Limb (tissue), 2 donors: ENCODE measurements at regions not wholly inside any gene's neighbourhood (a gene's known extent, or its start where the extent isn't known, plus 50 kb on each side); places are given as distances from the start of the nearest gene placed in this dataset.
A peak's percentile ranks its signal among the peaks of the same experiment; 100 is the strongest.
"Not testable (repeated sequence)": the region's sequence is repeated elsewhere in the genome, so short reads cannot be mapped to it uniquely, and the experiment has no call there.

Experiments
- DNase-seq, 2 donors: peaks; one replicate each; pipeline ENCODE4 v3.0.0-alpha.2; 2016; ENCODE audit errors: extremely low spot score in 2 of 2

GRCh38 chr12:58712976-58713375 lies 207.3 kb downstream of the LRIG3 start:
- no peak for DNase-seq

DNA sequence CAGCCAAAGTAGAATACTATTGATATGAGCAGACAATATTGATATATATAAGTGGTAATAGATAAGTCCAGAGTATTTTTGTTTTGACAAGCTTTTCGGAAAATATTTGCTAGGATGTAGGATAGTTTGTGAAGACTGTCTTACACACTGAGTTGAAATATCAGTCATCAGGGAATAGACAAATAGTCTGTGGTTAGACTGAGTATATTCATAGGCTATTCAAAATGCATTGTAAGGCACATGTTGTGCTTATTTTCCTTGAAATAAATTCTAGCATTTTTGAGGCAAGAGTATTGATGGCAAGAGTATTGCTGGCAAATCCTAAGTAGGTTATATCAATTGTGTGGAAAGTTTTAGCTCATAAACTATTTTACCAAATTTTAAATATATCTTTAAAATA lies 201.1 kb downstream of the LRIG3 start:
- DNase-seq, result no peak

DNA sequence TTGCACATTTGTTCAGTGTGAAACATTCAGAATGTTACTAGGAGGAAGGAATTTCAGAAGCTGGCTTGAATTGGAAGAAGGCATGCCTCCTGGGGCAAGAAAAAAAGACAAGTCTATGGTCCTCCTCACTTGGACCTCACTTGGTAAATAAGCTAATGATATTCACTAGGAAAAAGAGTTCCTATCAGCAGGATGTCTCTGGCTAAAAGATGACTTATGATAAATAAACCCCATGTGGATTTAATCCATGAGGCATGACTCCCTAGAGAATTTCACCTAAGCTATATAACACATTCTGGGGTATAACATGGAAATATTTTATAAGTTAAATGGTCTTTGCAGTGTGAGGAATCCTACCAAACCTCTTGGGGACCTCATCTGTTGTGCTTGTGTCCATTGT lies 199.9 kb downstream of the LRIG3 start:
- no peak for DNase-seq

- DNase-seq, result no peak
Observed at GRCh38 chr12:58725400-58726105, 194.8 kb downstream of the LRIG3 start.

GRCh38 chr12:58727521-58727920 lies 192.8 kb downstream of the LRIG3 start:
- no peak for DNase-seq

DNA sequence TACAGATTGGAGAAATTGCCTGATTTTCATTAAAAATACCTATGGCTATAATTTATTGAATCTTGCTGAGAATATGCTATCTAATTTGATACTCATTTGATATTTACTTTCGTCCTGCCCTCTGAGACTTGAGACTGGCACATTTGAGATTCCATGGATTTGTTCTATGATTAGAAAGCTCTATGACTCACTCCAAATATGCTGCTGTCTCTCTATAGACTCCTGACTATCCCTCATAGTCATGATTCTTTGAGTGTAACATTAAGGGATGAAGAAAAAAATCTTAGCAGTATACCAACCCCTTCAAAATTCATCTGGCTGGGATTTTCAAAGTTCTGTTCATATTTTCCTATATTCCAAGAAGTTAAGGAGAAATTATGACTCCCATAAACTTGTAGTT lies 191.9 kb downstream of the LRIG3 start:
- DNase-seq, result no peak

- DNase-seq, result no peak
Observed at GRCh38 chr12:58731096-58731495, 189.2 kb downstream of the LRIG3 start.

DNA sequence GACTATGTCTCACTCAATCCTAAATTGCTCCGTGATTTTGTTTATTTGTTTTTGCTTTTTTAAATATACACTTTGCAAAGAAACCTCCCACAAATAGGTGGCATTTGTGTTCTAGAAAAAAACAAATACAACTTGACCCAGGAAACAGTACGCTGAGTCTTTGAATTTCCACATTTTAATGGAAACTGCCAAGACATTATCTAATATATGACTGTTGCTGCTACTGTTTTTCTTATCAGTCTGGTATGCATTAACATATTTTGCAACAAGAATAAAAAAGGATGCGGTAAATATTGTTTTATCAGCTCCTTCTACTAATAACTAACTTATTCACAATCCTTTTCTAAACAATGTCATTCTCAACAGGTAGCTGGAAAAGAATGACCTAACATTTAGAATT lies 187.4 kb downstream of the LRIG3 start:
- no peak for DNase-seq

DNA sequence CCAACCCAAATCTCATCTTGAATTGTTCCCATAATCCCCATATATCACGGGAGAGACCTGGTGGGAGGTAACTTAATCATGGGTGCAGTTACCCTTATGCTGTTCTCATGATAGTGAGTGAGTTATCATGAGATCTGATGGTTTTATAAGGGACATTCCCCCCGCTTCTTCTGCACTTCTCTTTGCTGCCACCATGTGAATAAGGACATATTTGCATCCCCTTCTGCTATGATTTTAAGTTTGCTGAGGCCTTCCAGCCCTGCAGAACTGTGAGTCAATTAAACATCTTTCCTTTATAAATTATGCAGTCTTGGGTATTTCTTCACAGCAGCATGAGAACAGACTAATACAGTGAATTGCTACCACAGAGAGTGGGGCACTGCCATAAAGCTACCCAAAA lies 179.1 kb downstream of the LRIG3 start:
- DNase-seq, result no peak

GRCh38 chr12:58745348-58746125 lies 174.8 kb downstream of the LRIG3 start:
- no peak for DNase-seq

DNA sequence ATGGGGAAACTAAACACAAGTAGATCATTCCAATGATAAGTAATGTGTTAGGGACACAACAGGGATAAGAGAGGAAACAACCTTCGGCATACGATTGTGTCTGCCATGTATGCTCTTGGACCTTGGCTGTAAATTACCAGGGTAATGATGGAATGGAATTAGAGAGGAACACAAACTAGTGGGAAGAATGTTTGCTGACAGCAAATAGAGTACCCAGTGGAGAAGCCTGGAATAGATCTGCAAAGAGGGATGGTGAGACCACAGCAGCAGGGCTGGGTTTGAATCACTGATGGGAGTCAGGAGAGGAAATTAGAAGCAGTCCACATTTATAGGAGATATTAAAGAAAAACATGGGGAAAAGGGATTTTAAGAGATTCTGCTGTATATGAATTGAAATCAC lies 172.8 kb downstream of the LRIG3 start:
- DNase-seq, result no peak

- no peak for DNase-seq
Observed at GRCh38 chr12:58750484-58750883, 169.8 kb downstream of the LRIG3 start.

DNA sequence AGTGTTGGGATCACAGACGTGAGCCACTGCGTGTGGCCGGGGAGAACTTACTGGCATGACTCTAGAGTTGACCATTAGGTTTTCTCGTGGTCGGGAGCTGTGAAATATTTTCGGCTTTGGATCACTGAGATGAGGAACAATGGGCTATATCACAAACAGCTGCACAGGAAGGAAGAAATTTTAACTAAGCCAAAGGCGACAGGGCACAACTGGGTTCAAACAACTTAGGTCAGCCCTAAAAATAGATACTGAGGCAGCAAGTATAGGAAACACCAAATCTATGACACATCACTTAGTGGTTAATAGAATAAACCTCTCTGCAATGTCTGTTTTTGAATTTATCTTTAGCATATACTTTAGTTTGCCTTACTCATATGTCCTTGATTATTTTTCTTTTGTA lies 162.9 kb downstream of the LRIG3 start:
- no peak for DNase-seq

DNA sequence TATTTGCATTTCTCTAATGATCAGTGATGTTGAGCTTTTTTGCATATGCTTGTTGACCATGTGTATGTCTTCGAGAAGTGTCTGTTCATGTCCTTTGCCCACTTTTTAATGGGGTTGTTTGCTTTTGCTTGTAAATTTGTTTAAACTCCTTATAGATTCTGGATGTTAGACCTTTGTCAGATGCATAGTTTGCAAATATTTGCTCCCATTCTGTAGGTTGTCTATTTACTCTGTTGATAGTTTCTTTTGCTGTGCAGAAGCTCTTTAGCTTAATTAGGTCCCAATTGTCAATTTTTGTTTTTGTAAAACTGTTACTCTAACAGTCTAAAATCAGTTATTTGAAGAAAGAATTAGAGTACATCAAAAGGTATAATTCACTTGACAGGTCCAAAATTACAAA lies 160.6 kb downstream of the LRIG3 start:
- DNase-seq, result not testable (repeated sequence)

DNA sequence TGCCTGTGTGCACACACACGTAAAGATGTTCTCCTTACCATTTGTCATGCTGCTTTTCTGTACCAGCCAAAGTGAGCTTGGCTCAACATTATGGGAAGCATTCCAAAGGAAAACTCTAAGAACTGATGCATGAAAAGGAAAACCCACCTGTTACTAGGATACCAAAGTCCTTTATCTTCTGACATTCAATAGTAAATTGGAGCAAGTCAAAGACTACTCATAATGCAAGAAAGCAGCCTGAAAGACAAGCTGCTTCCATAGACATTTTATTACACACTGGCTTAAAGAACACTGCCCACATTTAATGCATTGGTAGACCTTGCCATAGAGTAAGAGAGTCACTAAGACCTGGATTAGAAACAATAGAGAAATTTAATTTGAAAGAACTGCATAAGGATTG lies 159.0 kb downstream of the LRIG3 start:
- DNase-seq, result no peak

GRCh38 chr12:58764100-58764953 lies 156.0 kb downstream of the LRIG3 start:
- DNase-seq, result no peak

- DNase-seq, result no peak
Observed at GRCh38 chr12:58765076-58765475, 155.2 kb downstream of the LRIG3 start.

DNA sequence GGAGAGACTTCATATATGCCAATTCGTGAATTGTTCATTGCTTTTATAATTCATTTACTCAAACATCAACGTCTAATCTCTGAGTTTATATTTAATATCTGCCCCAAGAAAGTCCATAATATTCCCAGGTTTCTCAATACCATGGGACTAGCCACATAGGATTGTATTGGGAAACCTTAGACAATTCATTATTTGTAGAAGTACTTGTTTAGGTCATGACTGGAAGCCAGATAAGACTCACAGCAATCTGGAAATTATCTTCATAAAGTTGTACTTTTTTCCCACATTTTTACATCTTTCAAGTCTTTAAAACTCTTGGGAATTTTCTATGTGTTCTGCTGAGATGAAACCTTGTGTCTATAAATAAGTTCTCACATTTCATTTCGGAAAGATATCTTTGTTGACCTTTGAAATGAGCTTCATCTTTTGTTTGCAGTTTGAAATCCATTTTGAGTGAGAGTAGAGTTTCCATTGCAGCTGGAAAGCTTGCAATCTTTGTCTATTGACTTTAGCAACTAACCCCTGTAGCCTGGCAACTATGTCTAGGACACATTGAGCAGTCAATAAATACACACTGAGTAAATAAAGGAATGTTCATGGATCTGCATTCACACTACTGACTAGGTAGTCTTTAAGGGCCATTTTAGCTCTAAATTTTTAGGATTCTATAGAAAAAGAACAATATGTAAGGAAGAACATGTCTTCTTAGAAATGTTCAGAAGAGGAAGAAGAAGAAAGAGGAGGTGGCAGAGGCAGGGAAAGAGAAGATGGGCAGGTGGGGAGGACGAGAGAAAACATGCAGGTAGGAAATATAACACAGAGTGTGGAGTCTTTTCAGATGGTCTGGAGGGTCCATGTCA lies 154.4 kb downstream of the LRIG3 start:
- DNase-seq, result peak in 1 of 2 donors; percentile 41

DNA sequence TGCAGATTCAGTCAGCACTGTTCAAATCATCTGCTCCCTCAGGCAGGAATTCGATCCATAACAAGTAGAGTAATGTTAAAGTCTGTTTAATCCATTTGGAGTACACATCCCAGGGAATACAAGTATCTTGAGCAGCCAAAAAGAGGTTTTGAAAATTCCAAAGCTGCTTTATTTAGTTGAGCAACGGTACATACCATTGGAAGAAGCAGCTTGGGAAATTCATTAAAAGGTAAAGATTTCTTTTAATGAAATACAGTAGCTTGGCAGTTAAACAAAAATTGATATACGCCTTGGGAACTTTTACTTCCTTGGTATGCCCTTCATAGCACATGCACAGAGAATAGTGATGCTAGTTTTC lies 153.8 kb downstream of the LRIG3 start:
- no peak for DNase-seq

DNA sequence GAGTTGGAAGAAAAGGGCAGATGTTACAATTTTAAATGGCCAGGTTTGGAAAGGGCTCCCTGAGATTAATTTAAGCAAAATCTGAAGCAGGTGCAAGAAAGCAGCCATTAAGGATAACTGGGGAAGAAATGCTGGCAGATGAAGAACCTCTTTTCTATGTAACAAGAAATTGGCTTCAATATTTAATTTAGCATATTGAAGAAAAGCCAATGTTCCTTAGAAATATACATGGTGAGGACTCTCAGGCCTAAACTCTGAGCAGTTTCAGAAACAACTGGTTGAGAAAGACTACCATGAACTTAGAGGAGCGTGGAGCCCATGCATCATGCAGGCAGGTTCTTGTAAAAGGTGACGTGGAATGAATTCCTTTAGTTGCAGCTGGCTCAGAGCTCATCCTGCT lies 152.8 kb downstream of the LRIG3 start:
- no peak for DNase-seq

DNA sequence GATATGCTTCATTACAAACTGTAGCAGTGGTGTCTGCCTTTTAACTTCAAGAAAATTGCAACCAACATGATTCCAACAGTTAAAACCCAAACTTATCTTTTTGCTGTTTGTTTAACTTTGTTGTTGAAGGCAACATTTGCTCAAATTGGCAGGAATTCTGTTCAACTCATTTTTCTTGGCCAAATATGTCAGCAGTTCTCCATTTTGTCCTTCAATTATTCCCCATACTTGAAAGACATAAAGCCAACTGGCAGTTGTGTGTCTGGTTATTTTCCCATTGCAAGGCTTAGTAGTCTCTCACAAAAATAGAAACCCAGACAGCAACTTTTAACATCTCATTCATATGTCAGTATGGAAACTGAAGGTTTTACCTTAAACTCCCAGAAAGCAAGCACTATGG lies 146.3 kb downstream of the LRIG3 start:
- DNase-seq, result no peak
